Activated T-cell treated with anti-CD3 and anti-CD28 coated beads, Interleukin-2, amount 50 U/mL, for 72 hours (primary cell): ENCODE measurements at regions not wholly inside any gene's neighbourhood (a gene's known extent, or its start where the extent isn't known, plus 50 kb on each side); places are given as distances from the start of the nearest gene placed in this dataset.

ENCODE experiments used
- ATAC-seq, 2 donors: fragments of 150-1000 bp; cut with Tn5 transposase; replicated peaks in 1 of 2; 2 replicates each; pipeline ENCODE4 v1.10.0; 2021; ENCODE audit warnings: moderate library complexity in 2 of 2, mild to moderate bottlenecking in 1 of 2
- DNase-seq, 2 donors: peaks; one replicate each; pipeline ENCODE4 v3.0.0; 2021 to 2022; ENCODE audit warnings: mixed read lengths in 1 of 2
- H3K27ac Mint-ChIP-seq: one replicate; pipeline ENCODE4 v1.8.0; 2022; ENCODE audit warnings: mild to moderate bottlenecking, moderate library complexity, mixed read lengths
- H3K27me3 Mint-ChIP-seq: one replicate; pipeline ENCODE4 v1.8.0; 2022; ENCODE audit warnings: low read depth, mixed read lengths
- H3K36me3 Mint-ChIP-seq, 2 donors: one replicate each; pipeline ENCODE4 v1.8.0; 2022; ENCODE audit warnings: mixed read lengths in 2 of 2, mild to moderate bottlenecking in 1 of 2; ENCODE audit not compliant: insufficient read depth in 2 of 2
- H3K4me1 Mint-ChIP-seq: one replicate; pipeline ENCODE4 v1.8.0; 2022; ENCODE audit warnings: low read depth, mixed read lengths
- H3K4me3 Mint-ChIP-seq, 2 donors: one replicate each; pipeline ENCODE4 v1.8.0; 2022; ENCODE audit warnings: mild to moderate bottlenecking in 2 of 2, mixed read lengths in 2 of 2, moderate library complexity in 2 of 2
- H3K9me3 Mint-ChIP-seq, 2 donors: one replicate each; pipeline ENCODE4 v1.8.0; 2022; ENCODE audit warnings: mixed read lengths in 2 of 2

GRCh38 chr3:13710251-13710650 is 161.3 kb downstream of the FBLN2 start:
- Mint-ChIP-seq H3K27me3 (peaks cover 15% of the 10 kb centered on the region), H3K36me3 (peaks cover 4 to 10% of the 10 kb centered on the region in 2 donors), H3K4me3 (no peak overlapping the region), H3K9me3 (peaks cover 50 to 60% of the 10 kb centered on the region in 2 donors), H3K27ac (no peak overlapping the region), H3K4me1 (no peaks in the 10 kb centered on the region)
- ATAC-seq (no peak), DNase-seq (no peak)

GRCh38 chr3:13709706-13710105 is 160.8 kb downstream of the FBLN2 start:
- H3K4me3 Mint-ChIP-seq: no peak overlapping the region
- H3K4me1 Mint-ChIP-seq: no peaks in the 10 kb centered on the region
- H3K36me3 Mint-ChIP-seq: peaks cover 7 to 10% of the 10 kb centered on the region in 2 donors
- no peak for DNase-seq
- no peak for ATAC-seq
- peaks cover 20% of the 10 kb centered on the region for H3K27me3 Mint-ChIP-seq
- no peak overlapping the region for H3K27ac Mint-ChIP-seq
- peaks cover 52 to 65% of the 10 kb centered on the region in 2 donors for H3K9me3 Mint-ChIP-seq

GRCh38 chr3:13708871-13709595 is 160.1 kb downstream of the FBLN2 start:
- Mint-ChIP-seq H3K9me3 (peaks cover 52 to 64% of the 10 kb centered on the region in 2 donors), H3K4me3 (no peak overlapping the region), H3K27me3 (peaks cover 21% of the 10 kb centered on the region), H3K27ac (no peak overlapping the region), H3K4me1 (no peaks in the 10 kb centered on the region), H3K36me3 (peaks cover 7 to 12% of the 10 kb centered on the region in 2 donors)
- ATAC-seq (no peak), DNase-seq (no peak)

GRCh38 chr3:13708301-13708700 is 159.4 kb downstream of the FBLN2 start:
- Mint-ChIP-seq H3K9me3 (peaks cover 48 to 62% of the 10 kb centered on the region in 2 donors), H3K27me3 (peaks cover 21% of the 10 kb centered on the region), H3K4me3 (no peak overlapping the region), H3K36me3 (peaks cover 12% of the 10 kb centered on the region in 2 donors), H3K27ac (no peak overlapping the region), H3K4me1 (no peaks in the 10 kb centered on the region)
- no peak for ATAC-seq
- DNase-seq: no peak

GRCh38 chr3:13707456-13707855 is 158.5 kb downstream of the FBLN2 start:
- Mint-ChIP-seq H3K27me3 (peaks cover 21% of the 10 kb centered on the region), H3K36me3 (peaks cover 12% of the 10 kb centered on the region in 2 donors), H3K4me3 (no peak overlapping the region), H3K27ac (no peak overlapping the region), H3K4me1 (no peaks in the 10 kb centered on the region), H3K9me3 (peaks cover 47 to 67% of the 10 kb centered on the region in 2 donors)
- DNase-seq: no peak
- ATAC-seq: no peak

- H3K27me3 Mint-ChIP-seq: peaks cover 21% of the 10 kb centered on the region
- H3K4me3 Mint-ChIP-seq: no peak overlapping the region
- no peak for ATAC-seq
- H3K9me3 Mint-ChIP-seq: peaks cover 43 to 65% of the 10 kb centered on the region in 2 donors
- no peak for DNase-seq
- H3K27ac Mint-ChIP-seq: no peak overlapping the region
- H3K4me1 Mint-ChIP-seq: no peaks in the 10 kb centered on the region
- peaks cover 12% of the 10 kb centered on the region in 2 donors for H3K36me3 Mint-ChIP-seq
Measured at GRCh38 chr3:13706886-13707285, 158.0 kb downstream of the FBLN2 start.

- no peaks in the 10 kb centered on the region for H3K4me1 Mint-ChIP-seq
- ATAC-seq: no peak
- DNase-seq: no peak
- H3K9me3 Mint-ChIP-seq: peaks cover 38 to 63% of the 10 kb centered on the region in 2 donors
- peaks cover 12% of the 10 kb centered on the region in 2 donors for H3K36me3 Mint-ChIP-seq
- H3K27ac Mint-ChIP-seq: no peak overlapping the region
- H3K27me3 Mint-ChIP-seq: peaks cover 21% of the 10 kb centered on the region
- no peak overlapping the region for H3K4me3 Mint-ChIP-seq
Measured at GRCh38 chr3:13706451-13706850, 157.5 kb downstream of the FBLN2 start.

GRCh38 chr3:13705702-13706280 is 156.9 kb downstream of the FBLN2 start:
- no peak for DNase-seq
- ATAC-seq: no peak
- no peaks in the 10 kb centered on the region for H3K4me1 Mint-ChIP-seq
- H3K27ac Mint-ChIP-seq: no peak overlapping the region
- H3K4me3 Mint-ChIP-seq: no peak overlapping the region
- H3K36me3 Mint-ChIP-seq: peaks cover 11 to 12% of the 10 kb centered on the region in 2 donors
- H3K27me3 Mint-ChIP-seq: peaks cover 21% of the 10 kb centered on the region
- peaks cover 33 to 56% of the 10 kb centered on the region in 2 donors for H3K9me3 Mint-ChIP-seq

- Mint-ChIP-seq H3K27ac (no peak overlapping the region), H3K4me3 (no peak overlapping the region), H3K36me3 (peaks cover 9 to 12% of the 10 kb centered on the region in 2 donors), H3K27me3 (peaks cover 21% of the 10 kb centered on the region), H3K9me3 (peaks cover 29 to 52% of the 10 kb centered on the region in 2 donors), H3K4me1 (no peaks in the 10 kb centered on the region)
- ATAC-seq: no peak
- DNase-seq: no peak
Measured at GRCh38 chr3:13705051-13705450, 156.1 kb downstream of the FBLN2 start.

- peaks cover 23 to 50% of the 10 kb centered on the region in 2 donors for H3K9me3 Mint-ChIP-seq
- no peaks in the 10 kb centered on the region for H3K4me1 Mint-ChIP-seq
- H3K4me3 Mint-ChIP-seq: no peak overlapping the region
- no peak overlapping the region for H3K27ac Mint-ChIP-seq
- peaks cover 18% of the 10 kb centered on the region for H3K27me3 Mint-ChIP-seq
- DNase-seq (no peak), ATAC-seq (no peak)
- peaks cover 9 to 12% of the 10 kb centered on the region in 2 donors for H3K36me3 Mint-ChIP-seq
Measured at GRCh38 chr3:13704174-13704573, 155.2 kb downstream of the FBLN2 start.

GRCh38 chr3:13703071-13703470 is 154.1 kb downstream of the FBLN2 start:
- DNase-seq (no peak), ATAC-seq (no peak)
- peaks cover 10% of the 10 kb centered on the region for H3K27me3 Mint-ChIP-seq
- H3K4me1 Mint-ChIP-seq: no peaks in the 10 kb centered on the region
- H3K9me3 Mint-ChIP-seq: peaks cover 16 to 41% of the 10 kb centered on the region in 2 donors
- peaks cover 7 to 8% of the 10 kb centered on the region in 2 donors for H3K36me3 Mint-ChIP-seq
- no peak overlapping the region for H3K4me3 Mint-ChIP-seq
- H3K27ac Mint-ChIP-seq: no peak overlapping the region

- ATAC-seq: no peak
- Mint-ChIP-seq H3K9me3 (peaks cover 11 to 33% of the 10 kb centered on the region in 2 donors), H3K27ac (no peak overlapping the region), H3K27me3 (peaks cover 10% of the 10 kb centered on the region), H3K36me3 (peaks cover 6 to 8% of the 10 kb centered on the region in 2 donors), H3K4me3 (no peak overlapping the region), H3K4me1 (no peaks in the 10 kb centered on the region)
- no peak for DNase-seq
Measured at GRCh38 chr3:13702286-13702685, 153.4 kb downstream of the FBLN2 start.

- no peak overlapping the region for H3K4me3 Mint-ChIP-seq
- H3K9me3 Mint-ChIP-seq: peaks cover 6 to 26% of the 10 kb centered on the region in 2 donors
- H3K27me3 Mint-ChIP-seq: peaks cover 10% of the 10 kb centered on the region
- no peak for ATAC-seq
- no peak for DNase-seq
- H3K36me3 Mint-ChIP-seq: peaks cover 2 to 8% of the 10 kb centered on the region in 2 donors
- H3K4me1 Mint-ChIP-seq: no peaks in the 10 kb centered on the region
- H3K27ac Mint-ChIP-seq: no peak overlapping the region
Measured at GRCh38 chr3:13700889-13701288, 152.0 kb downstream of the FBLN2 start.
